ENCODE measurements at regions not wholly inside any gene's neighbourhood (a gene's known extent, or its start where the extent isn't known, plus 50 kb on each side); places are given as distances from the start of the nearest gene placed in this dataset.

- ATAC-seq: no peak
- Histone ChIP-seq H3K4me1 (no peaks in the 10 kb centered on the region), H3K9me3 (no peaks in the 10 kb centered on the region), H3K36me3 (no peaks in the 10 kb centered on the region), H3K27me3 (no peaks in the 10 kb centered on the region), H3K4me3 (no peak overlapping the region), H3K27ac (no peak overlapping the region)
- intact Hi-C loops (cut with DNase I): no loop called here
- TF ChIP-seq CTCF (IDR thresholded peaks at IDR 0.05) (no peak), POLR2A (IDR thresholded peaks at IDR 0.05) (no peak)
- WGBS (ENCODE audit: insufficient coverage, low coverage, low lambda C conversion rate, missing lambda C conversion rate): 69% methylated on average over 5 of the region's 5 CpGs
- no peak for DNase-seq
Observed at GRCh38 chr1:82700476-82700875, 899.7 kb downstream of the ADGRL2 start.

- TF ChIP-seq CTCF (IDR thresholded peaks at IDR 0.05) (no peak), POLR2A (IDR thresholded peaks at IDR 0.05) (no peak)
- H3K36me3 ChIP-seq: no peaks in the 10 kb centered on the region
- no peak for DNase-seq
- no peak for ATAC-seq
- WGBS (ENCODE audit: insufficient coverage, low coverage, low lambda C conversion rate, missing lambda C conversion rate): 84% methylated on average over 8 of the region's 8 CpGs
- intact Hi-C loops (cut with DNase I): no loop called here
- H3K4me3 ChIP-seq: no peak overlapping the region
- H3K9me3 ChIP-seq: no peaks in the 10 kb centered on the region
- H3K27ac ChIP-seq: no peak overlapping the region
- no peaks in the 10 kb centered on the region for H3K4me1 ChIP-seq
- no peaks in the 10 kb centered on the region for H3K27me3 ChIP-seq
Observed at GRCh38 chr1:82697965-82698364, 897.2 kb downstream of the ADGRL2 start.

GRCh38 chr1:82695443-82695842 is 894.7 kb downstream of the ADGRL2 start:
- ATAC-seq (no peak), DNase-seq (no peak)
- intact Hi-C loops (cut with DNase I): no loop called here
- TF ChIP-seq CTCF (IDR thresholded peaks at IDR 0.05) (no peak), POLR2A (IDR thresholded peaks at IDR 0.05) (no peak)
- Histone ChIP-seq H3K4me3 (no peak overlapping the region), H3K27me3 (no peaks in the 10 kb centered on the region), H3K9me3 (no peaks in the 10 kb centered on the region), H3K36me3 (no peaks in the 10 kb centered on the region), H3K27ac (no peak overlapping the region), H3K4me1 (no peaks in the 10 kb centered on the region)
- WGBS (ENCODE audit: insufficient coverage, low coverage, low lambda C conversion rate, missing lambda C conversion rate): 70% methylated on average over 2 of the region's 2 CpGs

- Histone ChIP-seq H3K27me3 (no peaks in the 10 kb centered on the region), H3K27ac (no peak overlapping the region), H3K36me3 (no peaks in the 10 kb centered on the region), H3K4me3 (no peak overlapping the region), H3K4me1 (no peaks in the 10 kb centered on the region), H3K9me3 (no peaks in the 10 kb centered on the region)
- 82% methylated on average over 1 of the region's 1 CpG for WGBS (ENCODE audit: insufficient coverage, low coverage, low lambda C conversion rate, missing lambda C conversion rate)
- intact Hi-C loops (cut with DNase I): no loop called here
- ATAC-seq (no peak), DNase-seq (no peak)
- TF ChIP-seq POLR2A (IDR thresholded peaks at IDR 0.05) (no peak), CTCF (IDR thresholded peaks at IDR 0.05) (no peak)
Observed at GRCh38 chr1:82690411-82690810, 889.7 kb downstream of the ADGRL2 start.

- Histone ChIP-seq H3K27ac (no peak overlapping the region), H3K4me3 (no peak overlapping the region), H3K27me3 (no peaks in the 10 kb centered on the region), H3K36me3 (no peaks in the 10 kb centered on the region), H3K4me1 (no peaks in the 10 kb centered on the region), H3K9me3 (no peaks in the 10 kb centered on the region)
- intact Hi-C loops (cut with DNase I): no loop called here
- ATAC-seq: no peak
- TF ChIP-seq CTCF (IDR thresholded peaks at IDR 0.05) (no peak), POLR2A (IDR thresholded peaks at IDR 0.05) (no peak)
- 58% methylated on average over 2 of the region's 4 CpGs for WGBS (ENCODE audit: insufficient coverage, low coverage, low lambda C conversion rate, missing lambda C conversion rate)
- DNase-seq: no peak
Observed at GRCh38 chr1:82689217-82689616, 888.5 kb downstream of the ADGRL2 start.

Measured in right lobe of liver (tissue), 6 donors.